Activated naive CD8-positive, alpha-beta T cell (primary cell): ENCODE measurements at regions not wholly inside any gene's neighbourhood (a gene's known extent, or its start where the extent isn't known, plus 50 kb on each side); places are given as distances from the start of the nearest gene placed in this dataset.

Source experiments
- H3K27ac Mint-ChIP-seq: one replicate; pipeline ENCODE4 v1.8.0; 2021; ENCODE audit warnings: mixed read lengths
- H3K27me3 Mint-ChIP-seq: one replicate; pipeline ENCODE4 v1.8.0; 2021; ENCODE audit warnings: mixed read lengths
- H3K36me3 Mint-ChIP-seq: one replicate; pipeline ENCODE4 v1.8.0; 2021; ENCODE audit warnings: mixed read lengths
- H3K4me1 Mint-ChIP-seq: one replicate; pipeline ENCODE4 v1.8.0; 2021; ENCODE audit warnings: low read depth, mixed read lengths
- H3K4me3 Mint-ChIP-seq: one replicate; pipeline ENCODE4 v1.8.0; 2021; ENCODE audit warnings: mild to moderate bottlenecking, mixed read lengths
- H3K9me3 Mint-ChIP-seq: one replicate; pipeline ENCODE4 v1.8.0; 2021; ENCODE audit warnings: low read depth, mixed read lengths

DNA sequence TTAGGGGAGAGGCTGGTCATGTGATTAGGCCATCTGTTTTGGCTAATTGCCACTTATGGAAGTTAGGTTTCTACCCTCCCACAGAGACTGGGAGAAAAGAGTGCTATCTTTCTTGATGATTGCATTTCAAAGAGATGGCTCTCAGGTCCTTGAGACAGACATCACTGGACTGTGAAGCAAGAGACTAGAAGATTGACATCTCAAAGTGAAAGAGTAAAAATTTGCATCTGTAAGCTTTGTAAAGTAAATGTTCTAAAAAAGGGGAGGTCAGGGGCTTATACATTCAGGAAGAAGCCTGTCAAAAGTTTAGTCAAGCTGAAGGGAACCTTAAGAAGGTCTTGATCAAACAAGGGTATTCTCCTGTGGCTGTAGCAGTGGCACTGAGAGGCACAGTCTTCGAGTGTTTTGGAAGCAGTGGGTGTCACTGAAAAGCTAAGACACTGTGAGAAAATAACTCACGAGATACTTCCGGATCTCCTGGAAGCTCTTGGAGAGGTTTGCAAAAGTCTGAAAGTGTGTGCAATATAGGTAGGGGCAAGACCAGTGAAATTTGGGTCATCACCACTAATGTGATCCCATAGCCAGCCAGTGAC is 342.1 kb downstream of the PHF14 start:
- Mint-ChIP-seq H3K27me3 (no peaks in the 10 kb centered on the region), H3K9me3 (no peaks in the 10 kb centered on the region), H3K36me3 (no peaks in the 10 kb centered on the region), H3K27ac (no peak overlapping the region), H3K4me1 (no peaks in the 10 kb centered on the region), H3K4me3 (no peak overlapping the region)

GRCh38 chr7:11317766-11318165 is 344.1 kb downstream of the PHF14 start:
- Mint-ChIP-seq H3K4me1 (no peaks in the 10 kb centered on the region), H3K4me3 (no peak overlapping the region), H3K27me3 (no peaks in the 10 kb centered on the region), H3K27ac (no peak overlapping the region), H3K36me3 (no peaks in the 10 kb centered on the region), H3K9me3 (no peaks in the 10 kb centered on the region)

DNA sequence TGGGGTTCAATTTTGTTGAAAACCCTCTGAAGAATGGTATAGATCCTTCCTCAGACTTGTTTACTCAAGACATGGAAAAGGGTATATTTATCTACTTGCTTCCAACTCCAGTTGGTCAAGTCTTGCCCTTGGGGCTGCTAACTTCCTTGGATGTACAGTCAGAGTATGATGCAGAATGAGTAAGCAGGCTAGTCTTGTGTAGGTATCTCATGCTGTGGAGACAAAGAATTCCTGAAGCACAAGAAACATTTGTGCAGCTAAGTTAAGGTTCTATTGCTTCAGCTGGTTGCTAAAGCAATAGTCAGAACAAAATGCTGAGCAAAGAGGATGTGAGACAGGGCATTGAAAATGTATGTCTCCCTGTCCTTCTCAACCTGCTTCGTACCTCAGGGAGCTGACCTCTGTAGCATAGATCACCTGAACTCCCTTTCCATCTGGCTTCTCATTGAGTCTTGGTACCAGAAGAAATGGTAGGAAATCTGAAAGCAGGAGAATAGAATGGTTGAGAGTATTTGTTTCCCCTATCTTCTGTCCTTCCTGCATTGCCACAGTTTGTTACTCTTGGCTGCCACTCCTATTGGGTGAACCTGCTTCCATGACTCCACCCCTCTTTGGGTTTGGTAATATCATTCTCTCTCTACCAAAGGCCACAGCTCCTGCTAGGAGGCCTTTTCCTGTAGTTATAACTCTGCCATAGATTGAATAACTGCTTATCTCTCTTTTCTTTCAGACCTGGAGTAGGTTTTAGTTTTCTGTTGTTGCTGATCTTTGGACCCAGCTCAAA is 346.0 kb downstream of the PHF14 start:
- H3K9me3 Mint-ChIP-seq = no peaks in the 10 kb centered on the region
- H3K4me3 Mint-ChIP-seq = no peak overlapping the region
- H3K27me3 Mint-ChIP-seq = no peaks in the 10 kb centered on the region
- no peak overlapping the region for H3K27ac Mint-ChIP-seq
- H3K36me3 Mint-ChIP-seq = no peaks in the 10 kb centered on the region
- H3K4me1 Mint-ChIP-seq = no peaks in the 10 kb centered on the region
